ENCODE measurements at regions not wholly inside any gene's neighbourhood (a gene's known extent, or its start where the extent isn't known, plus 50 kb on each side); places are given as distances from the start of the nearest gene placed in this dataset.

DNA sequence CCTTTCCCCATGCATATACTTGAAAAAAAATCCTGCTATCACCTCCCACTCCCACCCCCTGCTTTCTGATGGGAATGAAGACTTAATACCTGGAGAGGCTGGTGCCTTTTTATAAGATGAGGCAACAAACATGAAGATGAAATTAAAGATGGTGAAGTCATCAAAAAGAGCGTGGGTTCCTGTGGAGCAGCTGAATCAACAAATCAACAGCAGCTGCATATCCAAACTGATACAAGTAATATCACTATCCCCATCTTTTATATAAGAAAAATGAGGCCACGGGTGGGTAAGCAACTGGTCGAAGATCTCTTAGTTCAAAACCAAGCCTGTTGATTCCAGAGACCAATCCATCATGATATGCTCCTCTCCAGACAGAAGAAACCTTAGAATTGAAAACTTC is 268.5 kb downstream of the ENC1 start:
- DNase-seq, result no peak

GRCh38 chr5:74371621-74372020 is 268.9 kb downstream of the ENC1 start:
- no peak for DNase-seq

DNA sequence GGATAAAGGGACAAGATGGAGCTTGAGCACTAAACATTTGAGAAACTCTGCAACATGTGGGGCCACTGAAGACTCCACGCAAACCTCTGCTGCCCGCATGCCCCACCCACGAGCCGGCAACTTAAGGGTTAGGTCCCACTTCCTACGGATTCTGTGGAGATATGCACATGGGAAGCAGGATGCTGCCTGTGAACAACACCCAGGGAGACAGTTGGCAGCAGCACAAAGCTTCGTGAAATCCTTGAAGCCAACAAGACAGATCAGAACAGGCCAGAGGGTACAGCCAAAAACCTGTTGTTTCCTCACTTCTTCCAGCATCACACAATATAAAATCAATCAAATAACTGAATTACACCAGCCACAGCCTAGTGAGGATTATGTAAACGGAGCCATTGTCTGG is 270.4 kb downstream of the ENC1 start:
- no peak for DNase-seq

DNA sequence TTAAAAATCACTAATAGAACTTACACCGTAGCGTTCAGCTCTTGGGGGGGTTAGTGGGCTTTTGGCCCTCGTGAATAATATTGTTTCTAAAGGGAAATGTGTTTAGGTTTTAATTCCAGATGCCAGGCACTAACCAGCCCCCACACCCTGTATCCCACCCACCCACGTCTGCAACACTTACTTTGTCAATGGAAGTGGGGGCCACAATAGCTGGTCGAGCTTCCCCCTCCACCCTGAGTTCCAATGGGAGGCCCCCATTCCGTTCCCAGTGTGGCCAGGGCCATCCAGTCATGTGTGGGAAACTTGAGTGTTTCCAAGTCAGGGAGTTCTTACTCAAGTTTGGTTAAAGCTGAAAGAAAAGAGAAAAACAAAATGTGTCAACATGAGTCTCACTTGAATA is 271.4 kb downstream of the ENC1 start:
- DNase-seq, result no peak

GRCh38 chr5:74367934-74368333 is 272.6 kb downstream of the ENC1 start:
- no peak for DNase-seq

DNA sequence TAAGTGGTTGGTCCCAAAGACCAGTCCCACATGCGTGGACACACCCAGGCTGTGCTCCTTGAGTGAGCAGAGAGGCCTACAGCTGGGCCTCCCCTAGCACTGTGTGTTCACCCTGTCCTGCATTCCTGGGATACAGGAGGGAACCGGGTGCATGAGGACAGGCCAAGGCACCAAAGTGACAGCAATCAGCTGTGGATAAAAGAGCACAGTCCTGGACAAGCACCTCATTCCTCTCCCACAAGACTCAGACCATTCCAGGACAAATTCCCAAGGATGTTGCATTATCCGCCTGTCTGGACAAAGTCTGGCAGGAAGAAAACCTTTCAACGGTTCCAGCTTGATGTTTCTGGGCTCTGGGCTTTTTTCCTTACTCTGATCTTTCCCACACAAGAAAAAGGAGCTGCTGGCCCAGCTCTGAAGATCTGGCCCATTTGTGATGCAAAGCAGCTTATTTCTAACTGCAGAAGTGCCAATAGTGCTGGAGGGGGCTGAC is 273.2 kb downstream of the ENC1 start:
- no peak for DNase-seq

DNA sequence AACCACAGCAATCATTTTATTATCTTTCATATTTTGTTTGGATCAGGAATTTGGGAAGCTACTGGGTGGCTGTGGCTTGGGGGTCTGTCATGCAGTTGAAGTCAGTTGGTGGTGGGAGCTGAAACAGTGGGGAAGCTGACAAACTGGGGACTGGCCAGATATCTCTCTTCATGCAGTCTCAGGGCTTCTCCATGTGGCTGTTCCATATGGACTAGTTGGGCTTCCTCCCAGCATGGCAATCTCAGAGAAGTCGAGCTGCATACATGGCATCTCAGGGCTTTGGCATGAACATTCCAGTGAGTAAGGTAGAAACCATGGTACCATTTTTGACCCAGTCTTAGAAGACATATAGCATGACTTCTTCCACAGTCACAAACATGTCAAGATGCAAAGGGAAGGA is 274.8 kb downstream of the ENC1 start:
- DNase-seq, result no peak

DNA sequence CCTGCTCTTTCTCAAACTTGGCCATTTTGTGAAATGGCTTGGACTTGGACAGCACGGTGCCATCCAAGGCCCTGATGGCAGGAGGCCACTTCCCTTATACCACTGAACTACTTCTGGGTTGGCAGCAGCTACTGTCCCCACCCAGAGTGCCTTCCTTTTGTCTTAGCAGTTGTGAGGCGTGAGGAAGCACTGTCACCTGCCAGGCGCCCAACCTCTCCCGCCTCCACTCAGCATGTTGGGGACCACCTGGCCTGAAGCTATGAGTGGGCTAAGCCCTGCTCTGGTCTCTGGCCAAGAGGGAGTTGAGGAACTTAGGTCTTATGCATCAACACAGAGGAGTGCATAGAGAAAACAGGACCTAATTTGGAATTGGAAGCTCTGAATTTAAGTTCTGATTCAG is 276.0 kb downstream of the ENC1 start:
- DNase-seq, result no peak

GRCh38 chr5:74363603-74364205 is 276.8 kb downstream of the ENC1 start:
- DNase-seq, result no peak

- DNase-seq, result no peak
Measured at GRCh38 chr5:74361406-74362358, 278.8 kb downstream of the ENC1 start.

DNA sequence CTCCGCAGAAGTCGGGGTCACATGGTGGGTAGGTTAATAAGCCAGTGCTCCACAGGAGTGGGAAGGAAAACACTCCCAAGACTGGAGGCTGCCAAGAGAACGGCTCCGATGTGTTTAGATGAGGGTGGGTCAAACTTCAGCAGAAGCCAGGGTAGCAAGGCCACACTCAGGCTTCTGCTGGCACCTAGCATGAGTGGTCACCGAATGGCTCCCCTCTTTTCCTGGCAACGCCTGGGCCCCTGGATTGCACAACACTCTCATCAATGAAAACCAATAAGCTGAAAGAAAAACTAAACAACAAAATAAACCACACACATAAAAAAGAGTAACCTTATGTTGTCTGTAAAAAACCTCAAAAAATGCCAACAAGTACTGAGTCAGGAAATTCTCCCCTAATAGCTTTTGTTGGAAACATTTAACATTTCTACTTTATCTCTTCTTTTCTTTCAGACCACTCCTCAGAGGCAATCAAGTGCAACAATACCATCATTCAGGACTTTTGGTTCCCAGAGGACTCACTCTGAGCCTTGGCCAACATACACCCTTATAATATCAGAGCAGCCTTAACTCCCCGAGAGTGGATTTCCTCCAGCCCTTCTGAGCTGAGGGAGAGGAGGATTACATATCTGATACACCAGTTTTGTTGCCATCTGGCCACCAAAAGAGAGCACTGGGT is 279.9 kb downstream of the ENC1 start:
- no peak for DNase-seq

DNA sequence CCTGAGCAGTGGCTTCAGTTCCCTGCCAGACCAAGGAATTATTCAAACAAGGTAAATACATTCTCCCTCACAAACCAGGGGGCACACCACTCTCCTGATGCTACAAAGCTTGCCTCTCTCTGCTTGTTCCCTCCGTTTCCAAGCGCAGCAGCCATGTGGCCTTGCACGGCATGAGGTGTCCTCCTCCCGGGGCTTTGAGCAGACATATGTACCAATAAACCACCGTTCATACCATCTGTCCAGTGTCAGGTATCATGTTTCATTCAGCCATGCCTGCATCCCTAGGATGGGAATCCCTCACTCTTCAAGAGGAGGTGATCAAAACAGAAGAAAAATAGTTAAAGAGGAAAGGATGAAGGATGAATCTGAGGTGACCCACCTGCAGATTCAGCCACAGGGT is 282.7 kb downstream of the ENC1 start:
- DNase-seq, result no peak

- DNase-seq, result no peak
Measured at GRCh38 chr5:74356009-74356695, 284.4 kb downstream of the ENC1 start.

DNA sequence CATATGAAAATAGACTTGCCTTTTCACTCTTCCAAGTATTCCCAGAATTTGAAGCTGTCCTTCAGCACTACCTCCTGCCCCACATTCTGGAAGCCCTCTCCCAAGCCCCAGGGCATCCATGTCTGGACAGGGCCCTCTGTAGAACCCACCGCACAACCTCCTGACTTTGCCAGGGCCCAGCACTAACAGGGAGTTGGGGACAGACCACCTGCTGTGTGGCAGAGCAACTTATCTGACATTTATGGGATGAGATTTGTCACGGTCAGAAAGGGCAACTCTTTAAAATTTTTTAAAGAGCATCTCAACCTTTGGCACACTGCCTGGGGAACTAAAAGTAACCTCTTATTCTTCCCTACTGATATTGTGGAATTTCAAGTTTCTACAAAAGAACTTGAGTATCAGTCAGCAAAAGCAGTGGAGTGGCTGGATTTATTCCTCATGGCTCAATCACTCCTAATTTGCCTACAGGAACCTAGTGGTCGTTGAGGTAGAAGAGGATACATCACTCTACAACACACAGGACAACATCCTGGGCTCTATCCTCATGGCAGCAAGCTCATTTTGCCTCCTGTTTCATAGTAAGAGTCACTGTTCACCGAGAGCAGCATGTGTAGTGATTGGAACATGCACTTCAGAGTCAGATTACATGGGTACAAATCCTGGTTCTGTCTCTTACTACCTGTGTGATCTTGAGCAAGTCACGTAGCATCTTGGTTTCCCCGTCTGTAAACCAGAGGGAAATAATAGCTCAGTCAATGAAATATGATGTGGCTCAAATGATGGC is 285.3 kb downstream of the ENC1 start:
- no peak for DNase-seq

GRCh38 chr5:74352256-74352655 is 288.3 kb downstream of the ENC1 start:
- no peak for DNase-seq

DNA sequence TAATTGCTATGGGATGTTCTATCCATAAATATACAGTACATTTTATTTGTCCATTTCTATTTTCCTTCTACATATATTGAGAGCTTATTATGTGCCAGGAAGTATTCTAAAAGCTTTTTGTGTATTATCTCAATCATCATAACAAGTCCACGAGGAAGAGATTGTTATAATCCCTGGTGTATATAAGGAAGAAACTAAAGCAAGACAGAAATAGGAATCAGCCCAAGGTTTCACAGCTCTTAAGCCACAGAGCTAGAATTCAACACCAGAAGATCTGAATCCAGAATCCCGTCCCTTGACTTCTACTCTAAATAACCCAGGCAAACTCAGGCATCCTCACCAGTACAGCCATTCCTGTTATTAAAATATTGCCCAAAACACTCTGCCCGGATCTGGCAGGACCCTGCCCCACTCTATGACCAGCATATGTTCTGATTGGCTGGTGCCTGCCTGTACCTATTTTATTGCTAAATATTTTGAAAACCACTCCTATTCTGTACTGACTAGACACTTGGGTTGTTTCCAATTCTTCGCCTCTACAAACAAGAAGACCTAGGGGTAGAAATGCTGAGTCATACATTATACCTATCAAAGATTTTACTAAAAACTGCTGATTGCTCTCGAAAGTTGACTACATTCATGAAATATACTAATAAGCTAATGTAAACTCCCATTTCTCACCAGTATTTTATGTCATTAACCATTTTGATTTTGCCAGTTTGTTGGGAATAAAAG is 297.4 kb downstream of the ENC1 start:
- no peak for DNase-seq

- DNase-seq, result no peak
Measured at GRCh38 chr5:74342182-74342581, 298.3 kb downstream of the ENC1 start.

- DNase-seq, result no peak
Measured at GRCh38 chr5:74341221-74341620, 299.3 kb downstream of the ENC1 start.

- no peak for DNase-seq
Measured at GRCh38 chr5:74340476-74340875, 300.1 kb downstream of the ENC1 start.

GRCh38 chr5:74337984-74338310 is 302.6 kb downstream of the ENC1 start:
- DNase-seq, result no peak

DNA sequence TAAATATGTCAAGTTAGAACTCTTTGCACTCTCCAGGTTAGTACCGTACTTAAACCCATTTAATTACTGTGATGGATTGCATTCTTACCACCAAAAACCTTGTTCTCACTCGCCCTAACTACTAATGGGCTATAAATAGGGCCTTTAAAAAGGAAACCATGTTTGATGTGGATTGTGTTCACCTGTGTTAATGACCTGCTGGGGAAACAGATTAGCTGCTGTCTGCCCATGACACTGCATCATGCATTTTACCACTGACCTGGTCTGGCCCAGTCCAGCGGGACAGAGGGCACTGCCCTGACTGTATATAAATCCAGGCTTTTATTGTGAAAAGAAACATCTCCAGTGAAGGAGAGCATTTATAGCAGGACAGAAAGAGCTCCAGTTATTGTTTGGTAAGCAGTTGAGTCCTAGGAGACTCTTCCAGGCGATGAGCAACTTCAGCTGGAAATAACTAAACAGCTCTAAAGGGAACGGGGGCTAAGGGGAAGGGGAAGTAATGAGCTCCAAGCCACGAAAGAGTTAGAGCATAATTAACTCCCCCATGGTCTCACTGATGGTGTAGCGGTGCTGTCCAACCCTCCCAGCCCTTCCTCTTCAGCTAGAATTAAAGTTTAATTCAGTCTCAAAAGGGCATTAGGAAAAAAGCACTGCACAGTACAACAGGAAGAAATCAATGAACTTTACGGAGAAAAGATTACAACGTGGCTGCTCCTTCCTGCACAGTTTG is 303.1 kb downstream of the ENC1 start:
- no peak for DNase-seq
